Calu3 (cell line): ENCODE measurements at regions not wholly inside any gene's neighbourhood (a gene's known extent, or its start where the extent isn't known, plus 50 kb on each side); places are given as distances from the start of the nearest gene placed in this dataset.

Source experiments
- BruUV-seq: library from RNA; stranded (reverse); fragments of 400-500 nt; replicated peaks from 2 replicates; lab custom pipeline; 2021; lab: Mats Ljungman, UMichigan
- CTCF ChIA-PET: fragments of 300-600 bp; sonication (Branson Sonifier 250); formaldehyde crosslinking; loops from one replicate; lab custom pipeline; 2022; ENCODE audit warnings: antibody characterized with exemption; lab: Charles Lee
- DNase-seq: peaks from one replicate; pipeline ENCODE4 v3.0.0; 2022
- H3K27ac Mint-ChIP-seq: one replicate; pipeline ENCODE4 v1.8.0; 2022; ENCODE audit warnings: mixed read lengths; ENCODE audit not compliant: unreplicated experiment
- H3K27me3 Mint-ChIP-seq: one replicate; pipeline ENCODE4 v1.8.0; 2022; ENCODE audit warnings: mixed read lengths; ENCODE audit not compliant: unreplicated experiment
- H3K36me3 Mint-ChIP-seq: one replicate; pipeline ENCODE4 v1.8.0; 2022; ENCODE audit warnings: mild to moderate bottlenecking, moderate library complexity, mixed read lengths; ENCODE audit not compliant: insufficient read depth, unreplicated experiment
- H3K4me1 Mint-ChIP-seq: one replicate; pipeline ENCODE4 v1.8.0; 2022; ENCODE audit warnings: mild to moderate bottlenecking, low read depth, mixed read lengths; ENCODE audit not compliant: unreplicated experiment
- H3K4me3 Mint-ChIP-seq: one replicate; pipeline ENCODE4 v1.8.0; 2022; ENCODE audit warnings: mild to moderate bottlenecking, low read depth, moderate library complexity, mixed read lengths; ENCODE audit not compliant: unreplicated experiment
- H3K9me3 Mint-ChIP-seq: one replicate; pipeline ENCODE4 v1.8.0; 2022; ENCODE audit warnings: low read depth, mixed read lengths; ENCODE audit not compliant: unreplicated experiment
- intact Hi-C: fragments of 100-400 bp; cut with micrococcal nuclease; formaldehyde crosslinking; loops from one replicate; pipeline ENCODE4 v1.10.0; 2022; ENCODE audit not compliant: unreplicated experiment
- TF ChIP-seq, protein P1 (sequence below): fragments of 200-600 bp; IDR thresholded peaks from one replicate; pipeline ENCODE4 v1.8.0; 2022; ENCODE audit warnings: antibody characterized with exemption; ENCODE audit not compliant: unreplicated experiment

DNA sequence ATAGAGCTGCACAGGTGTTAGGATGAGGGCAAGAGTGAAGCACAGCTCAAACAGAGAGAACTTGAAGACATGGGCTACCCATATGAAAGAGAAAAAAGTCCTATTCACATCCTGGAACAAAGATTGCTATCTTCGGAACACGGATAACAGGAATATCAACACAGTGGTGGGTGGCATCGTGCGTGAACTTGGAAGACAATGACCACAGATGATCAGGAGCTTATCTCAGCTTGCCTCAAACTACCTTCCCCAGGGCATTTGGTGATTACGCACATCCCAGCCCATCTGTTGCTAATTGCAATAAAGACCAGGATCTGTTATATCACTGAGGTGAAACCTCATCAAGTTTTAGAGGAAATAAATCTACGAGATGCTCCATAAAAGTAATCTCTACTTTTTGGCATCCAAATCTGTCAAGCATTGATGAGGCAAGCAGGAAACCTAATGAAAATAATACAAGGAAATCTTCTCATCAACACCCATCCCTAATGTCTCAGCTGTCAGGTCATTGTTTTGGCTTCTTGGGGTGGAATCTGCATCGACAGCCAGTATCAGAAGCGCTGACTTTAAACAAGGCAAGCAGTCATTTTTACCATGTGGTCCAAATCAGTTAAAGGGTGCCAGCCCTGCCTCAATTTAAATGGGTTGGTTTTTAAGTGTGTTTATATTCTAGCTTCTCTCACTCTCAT, 188.2 kb downstream of the SPCS3 start:
- CTCF ChIA-PET: no interaction called here
- H3K4me3 Mint-ChIP-seq: no peak overlapping the region
- no peak overlapping the region for H3K27ac Mint-ChIP-seq
- intact Hi-C loops: no loop called here
- no peaks in the 10 kb centered on the region for H3K4me1 Mint-ChIP-seq
- H3K27me3 Mint-ChIP-seq: no peaks in the 10 kb centered on the region
- DNase-seq: no peak
- H3K9me3 Mint-ChIP-seq: peaks cover 2% of the 10 kb centered on the region
- no TSS peak for BruUV-seq
- H3K36me3 Mint-ChIP-seq: no peaks in the 10 kb centered on the region
- TF ChIP-seq, protein P1, sequence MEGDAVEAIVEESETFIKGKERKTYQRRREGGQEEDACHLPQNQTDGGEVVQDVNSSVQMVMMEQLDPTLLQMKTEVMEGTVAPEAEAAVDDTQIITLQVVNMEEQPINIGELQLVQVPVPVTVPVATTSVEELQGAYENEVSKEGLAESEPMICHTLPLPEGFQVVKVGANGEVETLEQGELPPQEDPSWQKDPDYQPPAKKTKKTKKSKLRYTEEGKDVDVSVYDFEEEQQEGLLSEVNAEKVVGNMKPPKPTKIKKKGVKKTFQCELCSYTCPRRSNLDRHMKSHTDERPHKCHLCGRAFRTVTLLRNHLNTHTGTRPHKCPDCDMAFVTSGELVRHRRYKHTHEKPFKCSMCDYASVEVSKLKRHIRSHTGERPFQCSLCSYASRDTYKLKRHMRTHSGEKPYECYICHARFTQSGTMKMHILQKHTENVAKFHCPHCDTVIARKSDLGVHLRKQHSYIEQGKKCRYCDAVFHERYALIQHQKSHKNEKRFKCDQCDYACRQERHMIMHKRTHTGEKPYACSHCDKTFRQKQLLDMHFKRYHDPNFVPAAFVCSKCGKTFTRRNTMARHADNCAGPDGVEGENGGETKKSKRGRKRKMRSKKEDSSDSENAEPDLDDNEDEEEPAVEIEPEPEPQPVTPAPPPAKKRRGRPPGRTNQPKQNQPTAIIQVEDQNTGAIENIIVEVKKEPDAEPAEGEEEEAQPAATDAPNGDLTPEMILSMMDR: no peak

DNA sequence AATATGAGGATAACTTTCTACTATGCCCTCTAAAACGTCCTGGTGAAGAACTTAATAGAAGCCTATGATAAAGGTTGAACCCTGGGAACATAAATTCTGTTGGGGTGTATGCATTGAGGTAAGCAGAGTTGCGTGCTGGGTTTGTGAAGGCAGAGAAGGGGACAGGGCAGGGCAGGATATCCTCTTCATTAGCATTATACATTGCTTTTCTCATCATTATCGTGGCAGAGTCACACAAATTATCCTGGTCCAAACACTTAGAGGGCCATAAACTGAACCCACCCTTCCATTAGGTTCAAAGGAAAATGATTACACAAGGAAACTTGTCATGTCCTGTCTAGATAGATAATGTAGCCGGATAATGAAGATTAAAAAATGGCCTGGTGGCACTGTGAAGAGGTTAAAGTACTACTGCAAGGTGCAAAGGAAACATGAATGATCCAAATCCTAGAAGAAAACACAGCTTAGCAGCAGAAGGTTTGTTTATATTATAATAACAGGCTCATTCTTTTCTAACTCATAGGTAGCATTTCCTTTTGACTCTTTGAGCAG, 189.1 kb downstream of the SPCS3 start:
- TF ChIP-seq, protein P1: no peak
- H3K36me3 Mint-ChIP-seq: no peaks in the 10 kb centered on the region
- peaks cover 2% of the 10 kb centered on the region for H3K9me3 Mint-ChIP-seq
- CTCF ChIA-PET: no interaction called here
- intact Hi-C loops: no loop called here
- no TSS peak for BruUV-seq
- H3K4me3 Mint-ChIP-seq: no peak overlapping the region
- H3K27ac Mint-ChIP-seq: no peak overlapping the region
- H3K4me1 Mint-ChIP-seq: no peaks in the 10 kb centered on the region
- no peaks in the 10 kb centered on the region for H3K27me3 Mint-ChIP-seq
- DNase-seq: no peak

DNA sequence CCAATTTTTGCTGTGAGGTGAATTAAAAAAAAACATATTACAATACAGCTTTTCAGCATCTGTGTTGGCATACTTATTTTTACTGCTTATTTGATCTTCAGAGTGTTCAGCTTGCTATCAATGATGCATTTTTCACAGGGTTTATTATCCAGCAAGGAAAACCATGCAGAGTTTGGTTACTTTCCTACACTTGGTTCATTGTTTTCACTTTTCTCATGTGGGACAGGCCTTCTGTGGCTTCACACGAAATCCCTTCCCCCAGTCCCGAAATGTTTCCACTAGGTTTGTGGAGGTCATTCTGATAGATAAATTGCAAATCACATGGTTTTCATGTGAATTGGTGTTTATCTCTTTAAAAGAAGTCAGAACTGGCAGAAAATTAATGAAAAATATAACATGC, 205.8 kb downstream of the SPCS3 start:
- intact Hi-C loops: no loop called here
- TF ChIP-seq, protein P1: no peak
- CTCF ChIA-PET: no interaction called here
- no peaks in the 10 kb centered on the region for H3K9me3 Mint-ChIP-seq
- DNase-seq: no peak
- H3K4me1 Mint-ChIP-seq: peaks cover 6% of the 10 kb centered on the region
- no peaks in the 10 kb centered on the region for H3K27me3 Mint-ChIP-seq
- H3K36me3 Mint-ChIP-seq: no peaks in the 10 kb centered on the region
- BruUV-seq: no TSS peak
- H3K27ac Mint-ChIP-seq: no peak overlapping the region
- H3K4me3 Mint-ChIP-seq: no peak overlapping the region

DNA sequence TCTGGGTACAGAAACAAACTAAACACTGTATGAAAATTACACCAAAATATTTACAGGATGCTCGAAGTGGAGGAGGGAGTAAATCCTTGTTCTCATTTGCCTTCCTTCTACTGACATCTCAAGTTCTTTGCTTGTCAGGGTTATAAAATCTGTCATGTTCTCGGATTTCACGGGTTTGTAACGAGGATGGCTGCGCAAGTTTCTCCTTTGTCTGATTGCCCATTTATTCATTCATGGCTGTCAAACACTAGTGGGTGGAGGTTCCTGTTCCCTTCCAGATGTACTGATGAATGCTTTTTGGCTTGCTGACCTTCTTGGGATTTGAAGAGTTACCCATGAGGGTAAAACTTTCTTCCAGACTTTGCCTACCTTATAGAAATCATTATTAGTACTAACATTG, 206.9 kb downstream of the SPCS3 start:
- Mint-ChIP-seq H3K27ac (no peak overlapping the region), H3K4me3 (no peak overlapping the region), H3K4me1 (peaks cover 7% of the 10 kb centered on the region), H3K27me3 (no peaks in the 10 kb centered on the region), H3K36me3 (no peaks in the 10 kb centered on the region), H3K9me3 (no peaks in the 10 kb centered on the region)
- DNase-seq: no peak
- intact Hi-C loops: no loop called here
- TF ChIP-seq, protein P1: no peak
- BruUV-seq: no TSS peak
- CTCF ChIA-PET: no interaction called here
